ENCODE measurements at regions not wholly inside any gene's neighbourhood (a gene's known extent, or its start where the extent isn't known, plus 50 kb on each side); places are given as distances from the start of the nearest gene placed in this dataset.

GRCh38 chr3:34174740-34175139 is 376.3 kb downstream of the PDCD6IP start:
- H3K4me3 ChIP-seq (ENCODE audit: low read length) = no peak overlapping the region
- no peak for ATAC-seq
- intact Hi-C loops (cut with DNase I) = no loop called here

GRCh38 chr3:34175636-34176176 is 377.3 kb downstream of the PDCD6IP start:
- no peak for DNase-seq
- WGBS = 83% methylated on average over 2 of the region's 2 CpGs

More at GRCh38 chr3:34174740-34175139, 376.3 kb downstream of the PDCD6IP start:
- Histone ChIP-seq H3K27ac (ENCODE audit: low read length) (no peak overlapping the region), H3K9me3 (ENCODE audit: control insufficient read depth, low read length) (no peaks in the 10 kb centered on the region), H3K27me3 (ENCODE audit: control insufficient read depth, insufficient read depth) (no peaks in the 10 kb centered on the region), H3K4me1 (ENCODE audit: control insufficient read depth, insufficient read depth, low read length) (no peaks in the 10 kb centered on the region)
- DNase-seq = no peak

GRCh38 chr3:34176723-34177122 is 378.3 kb downstream of the PDCD6IP start:
- Histone ChIP-seq H3K27ac (ENCODE audit: low read length) (no peak overlapping the region), H3K4me3 (ENCODE audit: low read length) (no peak overlapping the region), H3K4me1 (ENCODE audit: control insufficient read depth, insufficient read depth, low read length) (no peaks in the 10 kb centered on the region), H3K27me3 (ENCODE audit: control insufficient read depth, insufficient read depth) (no peaks in the 10 kb centered on the region), H3K9me3 (ENCODE audit: control insufficient read depth, low read length) (no peaks in the 10 kb centered on the region)
- intact Hi-C loops (cut with DNase I) = no loop called here
- DNase-seq (no peak), ATAC-seq (no peak)

More at GRCh38 chr3:34175636-34176176, 377.3 kb downstream of the PDCD6IP start:
- Histone ChIP-seq H3K4me3 (ENCODE audit: low read length) (no peak overlapping the region), H3K27me3 (ENCODE audit: control insufficient read depth, insufficient read depth) (no peaks in the 10 kb centered on the region), H3K27ac (ENCODE audit: low read length) (no peak overlapping the region), H3K4me1 (ENCODE audit: control insufficient read depth, insufficient read depth, low read length) (no peaks in the 10 kb centered on the region), H3K9me3 (ENCODE audit: control insufficient read depth, low read length) (no peaks in the 10 kb centered on the region)
- no peak for ATAC-seq
- intact Hi-C loops (cut with DNase I) = no loop called here

- WGBS = 88% methylated on average over 2 of the region's 2 CpGs
- ATAC-seq = no peak
- intact Hi-C loops (cut with DNase I) = no loop called here
These were observed 380.0 kb downstream of the PDCD6IP start for GRCh38 chr3:34178415-34178814.

GRCh38 chr3:34179716-34180115 is 381.3 kb downstream of the PDCD6IP start:
- H3K27ac ChIP-seq (ENCODE audit: low read length) = no peak overlapping the region

More at GRCh38 chr3:34178415-34178814, 380.0 kb downstream of the PDCD6IP start:
- Histone ChIP-seq H3K4me1 (ENCODE audit: control insufficient read depth, insufficient read depth, low read length) (no peaks in the 10 kb centered on the region), H3K9me3 (ENCODE audit: control insufficient read depth, low read length) (no peaks in the 10 kb centered on the region), H3K27me3 (ENCODE audit: control insufficient read depth, insufficient read depth) (no peaks in the 10 kb centered on the region), H3K4me3 (ENCODE audit: low read length) (no peak overlapping the region), H3K27ac (ENCODE audit: low read length) (no peak overlapping the region)
- DNase-seq = no peak

GRCh38 chr3:34180532-34180931 is 382.1 kb downstream of the PDCD6IP start:
- no peak overlapping the region for H3K27ac ChIP-seq (ENCODE audit: low read length)
- no peaks in the 10 kb centered on the region for H3K4me1 ChIP-seq (ENCODE audit: control insufficient read depth, insufficient read depth, low read length)
- ATAC-seq (no peak), DNase-seq (no peak)
- H3K4me3 ChIP-seq (ENCODE audit: low read length) = no peak overlapping the region
- WGBS = 72% methylated on average over 2 of the region's 2 CpGs
- no peaks in the 10 kb centered on the region for H3K9me3 ChIP-seq (ENCODE audit: control insufficient read depth, low read length)
- H3K27me3 ChIP-seq (ENCODE audit: control insufficient read depth, insufficient read depth) = no peaks in the 10 kb centered on the region
- intact Hi-C loops (cut with DNase I) = no loop called here

More at GRCh38 chr3:34179716-34180115, 381.3 kb downstream of the PDCD6IP start:
- intact Hi-C loops (cut with DNase I) = no loop called here
- Histone ChIP-seq H3K4me3 (ENCODE audit: low read length) (no peak overlapping the region), H3K4me1 (ENCODE audit: control insufficient read depth, insufficient read depth, low read length) (no peaks in the 10 kb centered on the region), H3K9me3 (ENCODE audit: control insufficient read depth, low read length) (no peaks in the 10 kb centered on the region), H3K27me3 (ENCODE audit: control insufficient read depth, insufficient read depth) (no peaks in the 10 kb centered on the region)
- ATAC-seq = no peak
- no peak for DNase-seq

GRCh38 chr3:34183114-34183513 is 384.7 kb downstream of the PDCD6IP start:
- Histone ChIP-seq H3K27me3 (ENCODE audit: control insufficient read depth, insufficient read depth) (no peaks in the 10 kb centered on the region), H3K9me3 (ENCODE audit: control insufficient read depth, low read length) (no peaks in the 10 kb centered on the region), H3K4me1 (ENCODE audit: control insufficient read depth, insufficient read depth, low read length) (no peaks in the 10 kb centered on the region), H3K4me3 (ENCODE audit: low read length) (no peak overlapping the region), H3K27ac (ENCODE audit: low read length) (no peak overlapping the region)
- 42% methylated on average over 2 of the region's 2 CpGs for WGBS
- DNase-seq = no peak
- intact Hi-C loops (cut with DNase I) = no loop called here
- no peak for ATAC-seq

GRCh38 chr3:34183611-34184340 is 385.3 kb downstream of the PDCD6IP start:
- 77% methylated on average over 10 of the region's 10 CpGs for WGBS
- Histone ChIP-seq H3K27ac (ENCODE audit: low read length) (no peak overlapping the region), H3K4me3 (ENCODE audit: low read length) (no peak overlapping the region), H3K4me1 (ENCODE audit: control insufficient read depth, insufficient read depth, low read length) (no peaks in the 10 kb centered on the region), H3K9me3 (ENCODE audit: control insufficient read depth, low read length) (no peaks in the 10 kb centered on the region), H3K27me3 (ENCODE audit: control insufficient read depth, insufficient read depth) (no peaks in the 10 kb centered on the region)
- intact Hi-C loops (cut with DNase I) = no loop called here
- DNase-seq = no peak
- no peak for ATAC-seq

GRCh38 chr3:34185301-34185700 is 386.9 kb downstream of the PDCD6IP start:
- Histone ChIP-seq H3K4me3 (ENCODE audit: low read length) (no peak overlapping the region), H3K4me1 (ENCODE audit: control insufficient read depth, insufficient read depth, low read length) (no peaks in the 10 kb centered on the region), H3K27me3 (ENCODE audit: control insufficient read depth, insufficient read depth) (no peaks in the 10 kb centered on the region), H3K9me3 (ENCODE audit: control insufficient read depth, low read length) (no peaks in the 10 kb centered on the region), H3K27ac (ENCODE audit: low read length) (no peak overlapping the region)
- 100% methylated on average over 1 of the region's 1 CpG for WGBS
- ATAC-seq (no peak), DNase-seq (no peak)
- intact Hi-C loops (cut with DNase I) = no loop called here

- Histone ChIP-seq H3K4me1 (ENCODE audit: control insufficient read depth, insufficient read depth, low read length) (no peaks in the 10 kb centered on the region), H3K9me3 (ENCODE audit: control insufficient read depth, low read length) (no peaks in the 10 kb centered on the region), H3K27me3 (ENCODE audit: control insufficient read depth, insufficient read depth) (no peaks in the 10 kb centered on the region), H3K27ac (ENCODE audit: low read length) (no peak overlapping the region), H3K4me3 (ENCODE audit: low read length) (no peak overlapping the region)
- ATAC-seq (peak; percentile 43 to 56), DNase-seq (peak in 1 of 3 donors; percentile 14)
- intact Hi-C loops (cut with DNase I) = no loop called here
- 69% methylated on average over 7 of the region's 7 CpGs for WGBS
These were observed 390.7 kb downstream of the PDCD6IP start for GRCh38 chr3:34189133-34189532.

GRCh38 chr3:34196914-34197313 is 398.5 kb downstream of the PDCD6IP start:
- DNase-seq (no peak), ATAC-seq (no peak)
- intact Hi-C loops (cut with DNase I) = no loop called here
- Histone ChIP-seq H3K4me1 (ENCODE audit: control insufficient read depth, insufficient read depth, low read length) (no peaks in the 10 kb centered on the region), H3K9me3 (ENCODE audit: control insufficient read depth, low read length) (no peaks in the 10 kb centered on the region), H3K27ac (ENCODE audit: low read length) (no peak overlapping the region), H3K4me3 (ENCODE audit: low read length) (no peak overlapping the region), H3K27me3 (ENCODE audit: control insufficient read depth, insufficient read depth) (no peaks in the 10 kb centered on the region)
- WGBS = 97% methylated on average over 2 of the region's 2 CpGs

Data from right cardiac atrium (tissue), 5 donors.